ENCODE measurements at regions not wholly inside any gene's neighbourhood (a gene's known extent, or its start where the extent isn't known, plus 50 kb on each side); places are given as distances from the start of the nearest gene placed in this dataset.

DNA sequence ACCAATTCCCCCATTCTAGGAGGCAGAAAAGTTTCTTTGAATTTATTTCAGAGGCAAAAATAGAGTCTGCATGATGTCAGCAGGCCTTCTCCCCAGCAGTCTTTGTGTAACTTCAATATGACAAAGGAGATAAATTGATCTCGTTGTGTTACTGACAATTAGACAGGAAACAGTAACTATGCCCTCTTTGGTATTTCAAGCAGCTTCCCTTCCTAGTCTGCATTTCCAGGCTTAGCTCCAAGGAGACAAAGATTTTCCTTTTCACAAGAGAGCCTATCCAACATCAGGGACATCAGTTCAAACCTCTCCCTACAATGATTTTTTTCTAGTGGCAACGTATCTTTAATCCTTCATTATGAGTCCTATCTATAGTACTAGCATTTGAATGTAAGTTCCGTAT, 245.9 kb upstream of the HSF2 start:
- Histone ChIP-seq H3K27me3 (ENCODE audit: insufficient read depth, poor library complexity, severe bottlenecking) (no peaks in the 10 kb centered on the region), H3K4me3 (replicated peaks; ENCODE audit: insufficient read depth, low read length) (no peak overlapping the region), H3K27ac (replicated peaks) (no peak overlapping the region)
- DNase-seq (ENCODE audit: low read depth in 1 of 2, low spot score in 1 of 2): no peak
- TF ChIP-seq, protein P1, sequence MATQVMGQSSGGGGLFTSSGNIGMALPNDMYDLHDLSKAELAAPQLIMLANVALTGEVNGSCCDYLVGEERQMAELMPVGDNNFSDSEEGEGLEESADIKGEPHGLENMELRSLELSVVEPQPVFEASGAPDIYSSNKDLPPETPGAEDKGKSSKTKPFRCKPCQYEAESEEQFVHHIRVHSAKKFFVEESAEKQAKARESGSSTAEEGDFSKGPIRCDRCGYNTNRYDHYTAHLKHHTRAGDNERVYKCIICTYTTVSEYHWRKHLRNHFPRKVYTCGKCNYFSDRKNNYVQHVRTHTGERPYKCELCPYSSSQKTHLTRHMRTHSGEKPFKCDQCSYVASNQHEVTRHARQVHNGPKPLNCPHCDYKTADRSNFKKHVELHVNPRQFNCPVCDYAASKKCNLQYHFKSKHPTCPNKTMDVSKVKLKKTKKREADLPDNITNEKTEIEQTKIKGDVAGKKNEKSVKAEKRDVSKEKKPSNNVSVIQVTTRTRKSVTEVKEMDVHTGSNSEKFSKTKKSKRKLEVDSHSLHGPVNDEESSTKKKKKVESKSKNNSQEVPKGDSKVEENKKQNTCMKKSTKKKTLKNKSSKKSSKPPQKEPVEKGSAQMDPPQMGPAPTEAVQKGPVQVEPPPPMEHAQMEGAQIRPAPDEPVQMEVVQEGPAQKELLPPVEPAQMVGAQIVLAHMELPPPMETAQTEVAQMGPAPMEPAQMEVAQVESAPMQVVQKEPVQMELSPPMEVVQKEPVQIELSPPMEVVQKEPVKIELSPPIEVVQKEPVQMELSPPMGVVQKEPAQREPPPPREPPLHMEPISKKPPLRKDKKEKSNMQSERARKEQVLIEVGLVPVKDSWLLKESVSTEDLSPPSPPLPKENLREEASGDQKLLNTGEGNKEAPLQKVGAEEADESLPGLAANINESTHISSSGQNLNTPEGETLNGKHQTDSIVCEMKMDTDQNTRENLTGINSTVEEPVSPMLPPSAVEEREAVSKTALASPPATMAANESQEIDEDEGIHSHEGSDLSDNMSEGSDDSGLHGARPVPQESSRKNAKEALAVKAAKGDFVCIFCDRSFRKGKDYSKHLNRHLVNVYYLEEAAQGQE (IDR thresholded peaks at IDR 0.05; ENCODE audit: insufficient replicate concordance, low read depth): no peak
- no peak for TF ChIP-seq GABPA (IDR thresholded peaks at IDR 0.05; ENCODE audit: low read depth)
- no peak for TF ChIP-seq CTCF (IDR thresholded peaks at IDR 0.05; ENCODE audit: insufficient read depth, low read length)
- no peak for TF ChIP-seq SPI1 (IDR thresholded peaks at IDR 0.05; ENCODE audit: borderline replicate concordance, low read depth)
- no peak for TF ChIP-seq POLR2AphosphoS5 (IDR thresholded peaks at IDR 0.05; ENCODE audit: low read depth)

GRCh38 chr6:122154155-122154554, 245.3 kb upstream of the HSF2 start:
- TF ChIP-seq POLR2AphosphoS5 (IDR thresholded peaks at IDR 0.05; ENCODE audit: low read depth): no peak
- TF ChIP-seq SPI1 (IDR thresholded peaks at IDR 0.05; ENCODE audit: borderline replicate concordance, low read depth): no peak
- TF ChIP-seq, protein P1 (IDR thresholded peaks at IDR 0.05; ENCODE audit: insufficient replicate concordance, low read depth): no peak
- no peak for TF ChIP-seq CTCF (IDR thresholded peaks at IDR 0.05; ENCODE audit: insufficient read depth, low read length)
- Histone ChIP-seq H3K27ac (replicated peaks) (no peak overlapping the region), H3K4me3 (replicated peaks; ENCODE audit: insufficient read depth, low read length) (no peak overlapping the region), H3K27me3 (ENCODE audit: insufficient read depth, poor library complexity, severe bottlenecking) (no peaks in the 10 kb centered on the region)
- no peak for DNase-seq (ENCODE audit: low read depth in 1 of 2, low spot score in 1 of 2)

- Histone ChIP-seq H3K27me3 (ENCODE audit: insufficient read depth, poor library complexity, severe bottlenecking) (no peaks in the 10 kb centered on the region), H3K27ac (replicated peaks) (no peak overlapping the region), H3K4me3 (replicated peaks; ENCODE audit: insufficient read depth, low read length) (no peak overlapping the region)
- DNase-seq (ENCODE audit: low read depth in 1 of 2, low spot score in 1 of 2): no peak
- TF ChIP-seq POLR2AphosphoS5 (IDR thresholded peaks at IDR 0.05; ENCODE audit: low read depth) (no peak), CTCF (IDR thresholded peaks at IDR 0.05; ENCODE audit: insufficient read depth, low read length) (no peak), SPI1 (IDR thresholded peaks at IDR 0.05; ENCODE audit: borderline replicate concordance, low read depth) (no peak), GABPA (IDR thresholded peaks at IDR 0.05; ENCODE audit: low read depth) (no peak)
- TF ChIP-seq, protein P1 (IDR thresholded peaks at IDR 0.05; ENCODE audit: insufficient replicate concordance, low read depth): no peak
These were observed 244.4 kb upstream of the HSF2 start for GRCh38 chr6:122154912-122155575.
